MCF 10A (cell line): ENCODE measurements at regions not wholly inside any gene's neighbourhood (a gene's known extent, or its start where the extent isn't known, plus 50 kb on each side); places are given as distances from the start of the nearest gene placed in this dataset.

Source experiments
- BruUV-seq: library from RNA; stranded (reverse); fragments of 400-500 nt; replicated peaks from 2 replicates; lab custom pipeline; 2021; lab: Mats Ljungman, UMichigan
- CTCF ChIA-PET: fragments of 300-600 bp; sonication (Branson Sonifier 250); formaldehyde crosslinking; extraction: SDS; loops from one replicate; lab custom pipeline; 2021; ENCODE audit warnings: antibody characterized with exemption, inconsistent platforms; lab: Yijun Ruan, JAX
- POLR2A ChIA-PET: fragments of 300-600, 350-650 bp; sonication (Branson Sonifier 250); formaldehyde crosslinking; extraction: SDS; loops from one replicate; lab custom pipeline; 2020; ENCODE audit warnings: antibody characterized with exemption, inconsistent platforms; lab: Yijun Ruan, JAX
- DNase-seq: peaks from one replicate; pipeline ENCODE4 v3.0.0-alpha.2; 2018; ENCODE audit not compliant: unreplicated experiment
- H3K27ac Mint-ChIP-seq: one replicate; pipeline ENCODE4 v1.8.0; 2022; ENCODE audit warnings: mild to moderate bottlenecking, low read depth, mixed read lengths; ENCODE audit not compliant: unreplicated experiment
- H3K27me3 Mint-ChIP-seq: one replicate; pipeline ENCODE4 v1.8.0; 2022; ENCODE audit warnings: mixed read lengths; ENCODE audit not compliant: insufficient read depth, unreplicated experiment
- H3K36me3 Mint-ChIP-seq: one replicate; pipeline ENCODE4 v1.8.0; 2022; ENCODE audit warnings: mild to moderate bottlenecking, moderate library complexity, mixed read lengths; ENCODE audit not compliant: insufficient read depth, unreplicated experiment
- H3K4me1 Mint-ChIP-seq: one replicate; pipeline ENCODE4 v1.8.0; 2022; ENCODE audit warnings: mixed read lengths; ENCODE audit not compliant: insufficient read depth, unreplicated experiment
- H3K4me3 Mint-ChIP-seq: one replicate; pipeline ENCODE4 v1.8.0; 2022; ENCODE audit warnings: mild to moderate bottlenecking, moderate library complexity, mixed read lengths; ENCODE audit not compliant: unreplicated experiment
- H3K9me3 Mint-ChIP-seq: one replicate; pipeline ENCODE4 v1.8.0; 2022; ENCODE audit warnings: mixed read lengths; ENCODE audit not compliant: unreplicated experiment
- intact Hi-C: fragments of 100-400 bp; cut with micrococcal nuclease; formaldehyde crosslinking; loops from 2 replicates; pipeline ENCODE4 v1.14.1; 2022
- TF ChIP-seq, protein P1 (sequence below): fragments of 200-600 bp; IDR thresholded peaks from one replicate; pipeline ENCODE4 v1.8.0; 2022; ENCODE audit warnings: antibody characterized with exemption, mild to moderate bottlenecking; ENCODE audit not compliant: unreplicated experiment

DNA sequence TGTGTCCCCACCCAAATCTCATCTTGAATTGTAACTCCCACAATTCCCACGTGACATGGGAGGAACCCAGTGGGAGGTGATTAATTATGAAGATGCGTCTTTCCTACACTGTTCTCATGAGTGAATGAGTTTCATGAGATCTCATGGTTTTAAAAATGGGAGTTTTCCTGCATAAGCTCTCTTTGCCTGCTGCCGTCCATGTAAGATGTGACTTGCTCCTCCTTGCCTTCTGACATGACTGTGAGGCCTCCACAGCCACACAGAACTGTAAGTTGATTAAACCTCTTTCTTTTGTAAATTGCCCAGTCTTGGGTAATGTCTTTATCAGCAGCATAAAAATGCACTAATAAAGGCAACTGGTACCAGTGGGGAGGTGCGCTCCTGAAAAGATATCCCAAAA, 67.7 kb upstream of the DRGX start:
- no peak overlapping the region for H3K27ac Mint-ChIP-seq
- peaks cover 76% of the 10 kb centered on the region for H3K36me3 Mint-ChIP-seq
- POLR2A ChIA-PET, result no interaction called here
- no peaks in the 10 kb centered on the region for H3K27me3 Mint-ChIP-seq
- no peak for DNase-seq
- no peak overlapping the region for H3K4me3 Mint-ChIP-seq
- CTCF ChIA-PET, result interaction anchor here (0.7 to 3.0 kb wide), 3 partner anchors 56 to 807 kb away, joined by 3 to 9 read pairs (median 3); no protein-coding TSS in a partner anchor
- TF ChIP-seq, protein P1, sequence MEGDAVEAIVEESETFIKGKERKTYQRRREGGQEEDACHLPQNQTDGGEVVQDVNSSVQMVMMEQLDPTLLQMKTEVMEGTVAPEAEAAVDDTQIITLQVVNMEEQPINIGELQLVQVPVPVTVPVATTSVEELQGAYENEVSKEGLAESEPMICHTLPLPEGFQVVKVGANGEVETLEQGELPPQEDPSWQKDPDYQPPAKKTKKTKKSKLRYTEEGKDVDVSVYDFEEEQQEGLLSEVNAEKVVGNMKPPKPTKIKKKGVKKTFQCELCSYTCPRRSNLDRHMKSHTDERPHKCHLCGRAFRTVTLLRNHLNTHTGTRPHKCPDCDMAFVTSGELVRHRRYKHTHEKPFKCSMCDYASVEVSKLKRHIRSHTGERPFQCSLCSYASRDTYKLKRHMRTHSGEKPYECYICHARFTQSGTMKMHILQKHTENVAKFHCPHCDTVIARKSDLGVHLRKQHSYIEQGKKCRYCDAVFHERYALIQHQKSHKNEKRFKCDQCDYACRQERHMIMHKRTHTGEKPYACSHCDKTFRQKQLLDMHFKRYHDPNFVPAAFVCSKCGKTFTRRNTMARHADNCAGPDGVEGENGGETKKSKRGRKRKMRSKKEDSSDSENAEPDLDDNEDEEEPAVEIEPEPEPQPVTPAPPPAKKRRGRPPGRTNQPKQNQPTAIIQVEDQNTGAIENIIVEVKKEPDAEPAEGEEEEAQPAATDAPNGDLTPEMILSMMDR, result no peak
- no peaks in the 10 kb centered on the region for H3K4me1 Mint-ChIP-seq
- BruUV-seq, result no TSS peak
- no peaks in the 10 kb centered on the region for H3K9me3 Mint-ChIP-seq
- intact Hi-C loops, result no loop called here

DNA sequence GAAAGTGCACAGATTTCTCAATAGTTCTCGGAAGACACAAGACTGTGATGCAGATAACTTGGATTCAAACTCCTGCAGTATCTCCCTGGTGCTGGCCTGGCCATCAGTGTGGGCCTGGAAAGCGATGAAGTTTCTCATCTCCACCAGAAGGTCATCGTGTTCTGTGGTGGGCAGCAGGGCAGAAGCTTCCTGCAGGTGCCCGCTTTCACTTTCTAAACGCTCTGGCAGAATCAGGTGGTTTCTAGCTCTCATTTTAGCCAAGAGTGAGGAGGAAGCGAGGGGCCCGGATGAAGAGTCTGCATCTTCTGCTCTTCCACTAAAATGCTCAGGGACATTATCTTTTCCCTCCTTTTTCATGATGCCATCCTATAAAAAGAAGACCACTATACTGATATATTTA, 63.0 kb upstream of the DRGX start:
- no peaks in the 10 kb centered on the region for H3K27me3 Mint-ChIP-seq
- TF ChIP-seq, protein P1, result no peak
- H3K9me3 Mint-ChIP-seq, result peaks cover 4% of the 10 kb centered on the region
- H3K4me1 Mint-ChIP-seq, result no peaks in the 10 kb centered on the region
- intact Hi-C loops, result no loop called here
- BruUV-seq, result no TSS peak
- CTCF ChIA-PET, result no interaction called here
- peaks cover 71% of the 10 kb centered on the region for H3K36me3 Mint-ChIP-seq
- no peak for DNase-seq
- no peak overlapping the region for H3K27ac Mint-ChIP-seq
- POLR2A ChIA-PET, result interaction anchor here (0.7 kb wide), 1 partner anchor 578 kb away, joined by 3 read pairs; no protein-coding TSS in a partner anchor
- no peak overlapping the region for H3K4me3 Mint-ChIP-seq

DNA sequence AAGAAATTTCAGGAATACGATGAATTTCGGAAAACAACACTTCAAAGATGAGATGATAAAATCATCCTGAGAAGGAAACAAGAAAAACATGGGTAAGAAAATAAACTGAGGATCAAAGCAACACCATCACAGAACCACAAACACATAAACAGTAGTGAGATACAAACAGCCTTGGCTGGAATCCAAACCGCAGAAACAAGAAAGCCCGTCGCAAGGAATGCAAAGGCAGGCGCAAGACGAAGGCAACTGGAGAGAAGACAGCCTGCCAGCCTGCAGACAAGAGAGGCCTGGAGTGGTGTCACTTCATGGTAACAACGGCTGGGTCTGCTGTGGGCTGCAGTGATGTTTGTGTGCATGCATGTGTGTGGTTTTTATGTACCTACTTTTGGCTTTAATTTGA, 61.8 kb upstream of the DRGX start:
- TF ChIP-seq, protein P1, result no peak
- H3K27me3 Mint-ChIP-seq, result no peaks in the 10 kb centered on the region
- no peak for DNase-seq
- ChIA-PET POLR2A (interaction anchor here (0.7 to 0.8 kb wide), 2 partner anchors 11 to 82 kb away, joined by 3 read pairs; partner anchors contain the start of gene ERCC6), CTCF (interaction anchor here (1.2 to 2.6 kb wide), 3 partner anchors 50 to 801 kb away, joined by 3 to 9 read pairs (median 4); no protein-coding TSS in a partner anchor)
- H3K36me3 Mint-ChIP-seq, result peaks cover 65% of the 10 kb centered on the region
- intact Hi-C loops, result no loop called here
- H3K27ac Mint-ChIP-seq, result no peak overlapping the region
- BruUV-seq, result no TSS peak
- no peak overlapping the region for H3K4me3 Mint-ChIP-seq
- peaks cover 9% of the 10 kb centered on the region for H3K9me3 Mint-ChIP-seq
- H3K4me1 Mint-ChIP-seq, result no peaks in the 10 kb centered on the region

DNA sequence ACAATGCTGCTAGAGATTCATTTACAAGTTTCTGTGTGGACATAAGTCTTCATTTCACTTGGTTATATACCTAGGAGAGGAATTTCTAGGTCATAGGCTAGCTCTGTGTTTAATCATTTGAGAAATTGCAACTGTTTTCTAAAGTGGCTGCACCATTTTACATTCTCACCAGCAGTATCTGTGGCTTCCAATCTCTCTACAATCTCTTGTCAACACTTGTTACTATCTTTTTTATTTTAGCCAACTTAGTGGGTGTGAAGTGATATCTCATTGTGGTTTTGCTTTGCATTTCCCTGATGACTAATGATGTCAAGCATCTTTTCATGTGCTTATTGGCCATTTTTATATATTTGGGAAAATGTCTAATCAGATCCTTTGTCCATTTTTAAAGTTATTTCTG, 53.0 kb upstream of the DRGX start:
- CTCF ChIA-PET, result interaction anchor here (0.7 kb wide), 1 partner anchor 785 kb away, joined by 3 read pairs; no protein-coding TSS in a partner anchor

More for the DNA sequence above, 53.0 kb upstream of the DRGX start:
- TF ChIP-seq, protein P1, result no peak
- intact Hi-C loops, result no loop called here
- no peak overlapping the region for H3K27ac Mint-ChIP-seq
- peaks cover 30% of the 10 kb centered on the region for H3K36me3 Mint-ChIP-seq
- H3K9me3 Mint-ChIP-seq, result peaks cover 25% of the 10 kb centered on the region
- no peak overlapping the region for H3K4me3 Mint-ChIP-seq
- DNase-seq, result no peak
- peaks cover 7% of the 10 kb centered on the region for H3K4me1 Mint-ChIP-seq
- POLR2A ChIA-PET, result no interaction called here
- H3K27me3 Mint-ChIP-seq, result no peaks in the 10 kb centered on the region
- BruUV-seq, result no TSS peak
